ENCODE measurements at regions not wholly inside any gene's neighbourhood (a gene's known extent, or its start where the extent isn't known, plus 50 kb on each side); places are given as distances from the start of the nearest gene placed in this dataset.
"Not testable (repeated sequence)": the region's sequence is repeated elsewhere in the genome, so short reads cannot be mapped to it uniquely, and the experiment has no call there.

GRCh38 chr7:153948060-153948459 is 104.1 kb upstream of the DPP6 start:
- no peak for TF ChIP-seq CTCF (IDR thresholded peaks at IDR 0.05; ENCODE audit: extremely low read depth, missing control alignments)
- DNase-seq (ENCODE audit: low spot score), result no peak

GRCh38 chr7:153951316-153951715 is 100.9 kb upstream of the DPP6 start:
- no peak for DNase-seq (ENCODE audit: low spot score)
- no peak for TF ChIP-seq CTCF (IDR thresholded peaks at IDR 0.05; ENCODE audit: extremely low read depth, missing control alignments)

GRCh38 chr7:153954477-153954876 is 97.7 kb upstream of the DPP6 start:
- no peak for DNase-seq (ENCODE audit: low spot score)
- TF ChIP-seq CTCF (IDR thresholded peaks at IDR 0.05; ENCODE audit: extremely low read depth, missing control alignments), result no peak

GRCh38 chr7:153957677-153958076 is 94.5 kb upstream of the DPP6 start:
- not testable (repeated sequence) for DNase-seq (ENCODE audit: low spot score)

- not testable (repeated sequence) for DNase-seq (ENCODE audit: low spot score)
Observed at GRCh38 chr7:153958381-153958780, 93.8 kb upstream of the DPP6 start.

- DNase-seq (ENCODE audit: low spot score), result not testable (repeated sequence)
Observed at GRCh38 chr7:153958789-153959188, 93.4 kb upstream of the DPP6 start.

GRCh38 chr7:153964481-153965112 is 87.6 kb upstream of the DPP6 start:
- DNase-seq (ENCODE audit: low spot score), result not testable (repeated sequence)

- not testable (repeated sequence) for DNase-seq (ENCODE audit: low spot score)
Observed at GRCh38 chr7:153969016-153969415, 83.2 kb upstream of the DPP6 start.

- not testable (repeated sequence) for DNase-seq (ENCODE audit: low spot score)
Observed at GRCh38 chr7:153974603-153975002, 77.6 kb upstream of the DPP6 start.

- DNase-seq (ENCODE audit: low spot score), result not testable (repeated sequence)
Observed at GRCh38 chr7:153976745-153977144, 75.5 kb upstream of the DPP6 start.

- DNase-seq (ENCODE audit: low spot score), result not testable (repeated sequence)
Observed at GRCh38 chr7:153983186-153983585, 69.0 kb upstream of the DPP6 start.

GRCh38 chr7:153989066-153989627 is 63.1 kb upstream of the DPP6 start:
- not testable (repeated sequence) for DNase-seq (ENCODE audit: low spot score)

- DNase-seq (ENCODE audit: low spot score), result not testable (repeated sequence)
Observed at GRCh38 chr7:153989742-153990425, 62.3 kb upstream of the DPP6 start.

- not testable (repeated sequence) for DNase-seq (ENCODE audit: low spot score)
Observed at GRCh38 chr7:153991471-153991870, 60.7 kb upstream of the DPP6 start.

- not testable (repeated sequence) for DNase-seq (ENCODE audit: low spot score)
Observed at GRCh38 chr7:153993402-153993801, 58.8 kb upstream of the DPP6 start.

- not testable (repeated sequence) for DNase-seq (ENCODE audit: low spot score)
Observed at GRCh38 chr7:153998896-153999295, 53.3 kb upstream of the DPP6 start.

All from GM20000 (cell line).